ENCODE measurements at regions not wholly inside any gene's neighbourhood (a gene's known extent, or its start where the extent isn't known, plus 50 kb on each side); places are given as distances from the start of the nearest gene placed in this dataset.

DNA sequence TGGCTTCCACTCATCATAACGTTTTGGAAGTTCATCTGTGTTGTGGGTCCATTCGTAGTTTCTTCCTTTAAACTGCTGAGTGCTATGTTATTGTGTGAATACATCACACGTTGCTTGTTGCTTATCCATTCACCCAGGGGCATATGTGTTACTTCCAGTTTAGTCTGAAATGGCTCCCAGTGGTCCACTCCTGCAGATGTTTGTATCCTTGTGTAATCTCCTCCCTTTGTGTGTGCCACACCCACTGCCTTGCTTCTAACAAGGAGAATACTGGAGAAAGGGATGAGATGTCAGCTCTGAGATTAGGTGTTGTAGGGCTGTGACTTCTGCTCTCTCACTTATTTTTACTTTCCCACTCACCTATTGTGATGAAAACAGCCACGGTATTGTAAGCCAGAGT, 239.1 kb upstream of the HABP2 start:
- intact Hi-C loops (cut with DNase I; ENCODE audit: low total_unique reads): no loop called here
- H3K27ac ChIP-seq: no peak overlapping the region
- DNase-seq: no peak
- WGBS, 2 donors (ENCODE audit: low coverage in 1 of 2): 71 to 72% methylated on average over 4 of the region's 4 CpGs
- H3K36me3 ChIP-seq: no peaks in the 10 kb centered on the region
- no peaks in the 10 kb centered on the region for H3K4me1 ChIP-seq
- TF ChIP-seq, protein P1, sequence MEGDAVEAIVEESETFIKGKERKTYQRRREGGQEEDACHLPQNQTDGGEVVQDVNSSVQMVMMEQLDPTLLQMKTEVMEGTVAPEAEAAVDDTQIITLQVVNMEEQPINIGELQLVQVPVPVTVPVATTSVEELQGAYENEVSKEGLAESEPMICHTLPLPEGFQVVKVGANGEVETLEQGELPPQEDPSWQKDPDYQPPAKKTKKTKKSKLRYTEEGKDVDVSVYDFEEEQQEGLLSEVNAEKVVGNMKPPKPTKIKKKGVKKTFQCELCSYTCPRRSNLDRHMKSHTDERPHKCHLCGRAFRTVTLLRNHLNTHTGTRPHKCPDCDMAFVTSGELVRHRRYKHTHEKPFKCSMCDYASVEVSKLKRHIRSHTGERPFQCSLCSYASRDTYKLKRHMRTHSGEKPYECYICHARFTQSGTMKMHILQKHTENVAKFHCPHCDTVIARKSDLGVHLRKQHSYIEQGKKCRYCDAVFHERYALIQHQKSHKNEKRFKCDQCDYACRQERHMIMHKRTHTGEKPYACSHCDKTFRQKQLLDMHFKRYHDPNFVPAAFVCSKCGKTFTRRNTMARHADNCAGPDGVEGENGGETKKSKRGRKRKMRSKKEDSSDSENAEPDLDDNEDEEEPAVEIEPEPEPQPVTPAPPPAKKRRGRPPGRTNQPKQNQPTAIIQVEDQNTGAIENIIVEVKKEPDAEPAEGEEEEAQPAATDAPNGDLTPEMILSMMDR (IDR thresholded peaks at IDR 0.05): no peak
- TF ChIP-seq EP300 (IDR thresholded peaks at IDR 0.05; ENCODE audit: low read depth) (no peak), POLR2AphosphoS5 (IDR thresholded peaks at IDR 0.05) (no peak), POLR2A (IDR thresholded peaks at IDR 0.05) (no peak)
- no peak overlapping the region for H3K4me3 ChIP-seq
- peaks cover 8% of the 10 kb centered on the region for H3K27me3 ChIP-seq
- no peaks in the 10 kb centered on the region for H3K9me3 ChIP-seq
- in situ Hi-C loops (cut with MboI; ENCODE audit: low pct_ligation_motif_present in 1 of 4, low pct_unique_long_range_greater_than_20kb in 1 of 4, low sequenced_read_pairs in 3 of 4): no loop called here

DNA sequence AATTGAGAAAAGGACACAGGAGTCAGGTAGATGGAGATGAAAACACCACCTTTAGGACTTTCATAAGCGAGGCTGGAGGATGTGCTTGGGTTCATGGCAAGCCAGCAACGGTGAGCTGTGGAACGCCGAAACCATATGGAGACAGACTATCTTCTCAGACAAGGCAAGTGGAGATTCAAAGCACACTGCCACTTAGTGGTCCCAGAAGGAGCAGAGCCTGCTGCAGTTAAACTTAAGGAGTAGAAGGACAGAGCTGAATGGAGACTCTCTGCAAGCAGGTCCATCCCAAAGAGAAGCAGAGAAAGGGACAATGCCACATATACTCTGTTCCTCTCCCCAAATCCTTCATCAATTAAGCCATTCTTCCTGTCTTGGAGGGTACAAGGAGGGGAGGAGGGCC, 236.3 kb upstream of the HABP2 start:
- DNase-seq: no peak
- H3K27ac ChIP-seq: no peak overlapping the region
- TF ChIP-seq, protein P1 (IDR thresholded peaks at IDR 0.05): no peak
- no peak for TF ChIP-seq POLR2AphosphoS5 (IDR thresholded peaks at IDR 0.05)
- TF ChIP-seq EP300 (IDR thresholded peaks at IDR 0.05; ENCODE audit: low read depth): no peak
- no peak for TF ChIP-seq POLR2A (IDR thresholded peaks at IDR 0.05)
- in situ Hi-C loops (cut with MboI; ENCODE audit: low pct_ligation_motif_present in 1 of 4, low pct_unique_long_range_greater_than_20kb in 1 of 4, low sequenced_read_pairs in 3 of 4): no loop called here
- 92% methylated on average over 4 of the region's 4 CpGs; no CpG with 5 or more reads in 1 of the 2 donors for WGBS, 2 donors (ENCODE audit: low coverage in 1 of 2)
- no peaks in the 10 kb centered on the region for H3K4me1 ChIP-seq
- intact Hi-C loops (cut with DNase I; ENCODE audit: low total_unique reads): no loop called here
- no peaks in the 10 kb centered on the region for H3K36me3 ChIP-seq
- H3K9me3 ChIP-seq: no peaks in the 10 kb centered on the region
- H3K4me3 ChIP-seq: no peak overlapping the region
- H3K27me3 ChIP-seq: peaks cover 3% of the 10 kb centered on the region

DNA sequence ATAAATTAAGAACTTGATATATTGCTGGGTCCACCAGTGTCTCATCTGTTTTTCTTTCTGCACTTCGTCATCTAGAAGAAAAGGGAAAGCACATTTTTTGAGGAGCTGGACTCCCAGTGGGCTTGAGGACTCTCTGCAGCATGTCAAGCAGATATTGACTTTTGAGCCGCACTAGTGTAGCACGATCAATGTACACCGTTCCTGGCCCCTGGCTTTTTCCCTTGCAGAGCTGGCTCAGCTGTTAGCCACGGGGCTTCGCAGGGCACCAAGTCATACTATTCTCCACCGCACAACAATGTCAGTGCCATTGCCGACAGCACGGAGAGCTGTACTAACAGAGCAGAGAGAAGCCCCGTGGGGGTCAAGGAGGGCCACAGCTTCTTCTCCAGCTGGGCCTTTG, 235.4 kb upstream of the HABP2 start:
- no peak for TF ChIP-seq POLR2A (IDR thresholded peaks at IDR 0.05)
- Histone ChIP-seq H3K27me3 (peaks cover 3% of the 10 kb centered on the region), H3K27ac (no peak overlapping the region), H3K36me3 (no peaks in the 10 kb centered on the region), H3K4me3 (no peak overlapping the region), H3K9me3 (no peaks in the 10 kb centered on the region), H3K4me1 (no peaks in the 10 kb centered on the region)
- no peak for DNase-seq
- in situ Hi-C loops (cut with MboI; ENCODE audit: low pct_ligation_motif_present in 1 of 4, low pct_unique_long_range_greater_than_20kb in 1 of 4, low sequenced_read_pairs in 3 of 4): no loop called here
- 72 to 100% methylated on average over 1 to 10 of the region's 10 CpGs for WGBS, 2 donors (ENCODE audit: low coverage in 1 of 2)
- intact Hi-C loops (cut with DNase I; ENCODE audit: low total_unique reads): no loop called here

DNA sequence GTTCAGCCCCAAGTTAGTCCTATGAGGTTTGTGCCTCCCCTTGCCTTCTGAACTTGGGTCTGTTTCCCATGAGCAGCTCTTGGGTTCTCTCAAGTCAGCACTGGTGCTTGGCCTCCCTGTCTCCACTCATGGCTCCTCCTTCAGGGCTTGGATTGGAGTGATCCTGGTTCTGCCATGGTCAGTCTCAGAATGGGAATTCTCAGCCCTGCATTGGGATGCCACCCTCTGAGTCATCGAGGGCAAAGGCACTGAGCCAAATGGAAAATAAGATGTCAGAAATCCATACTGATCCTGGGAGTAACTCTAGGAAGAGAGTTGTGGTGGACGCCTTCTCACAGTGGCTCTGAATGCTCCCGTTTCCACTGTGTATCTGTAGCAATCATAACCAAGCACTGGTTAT, 233.4 kb upstream of the HABP2 start:
- in situ Hi-C loops (cut with MboI; ENCODE audit: low pct_ligation_motif_present in 1 of 4, low pct_unique_long_range_greater_than_20kb in 1 of 4, low sequenced_read_pairs in 3 of 4): no loop called here
- 94% methylated on average over 3 of the region's 3 CpGs; no CpG with 5 or more reads in 1 of the 2 donors for WGBS, 2 donors (ENCODE audit: low coverage in 1 of 2)
- intact Hi-C loops (cut with DNase I; ENCODE audit: low total_unique reads): no loop called here

DNA sequence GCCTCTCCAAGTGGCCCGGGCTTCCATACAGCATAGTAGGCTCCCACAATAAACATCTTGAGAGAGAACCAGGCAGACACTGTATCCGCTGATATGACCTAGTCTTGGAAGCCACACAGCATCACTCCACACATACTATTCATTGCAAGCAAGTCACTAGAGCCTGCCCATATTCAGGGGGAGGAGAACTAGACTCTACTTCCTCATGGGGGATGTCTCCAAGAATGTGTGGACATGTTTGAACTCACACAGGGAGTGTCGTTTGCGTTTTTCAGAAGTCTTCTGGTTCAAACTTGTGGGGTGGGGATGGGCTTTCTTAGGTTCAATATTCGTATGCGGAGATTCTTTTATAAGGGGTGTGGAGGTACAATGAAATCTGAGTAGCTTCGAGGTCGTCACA, 232.6 kb upstream of the HABP2 start:
- H3K9me3 ChIP-seq: no peaks in the 10 kb centered on the region
- 82 to 85% methylated on average over 6 to 8 of the region's 8 CpGs for WGBS, 2 donors (ENCODE audit: low coverage in 1 of 2)
- no peak for DNase-seq
- H3K4me1 ChIP-seq: no peaks in the 10 kb centered on the region
- H3K4me3 ChIP-seq: no peak overlapping the region
- intact Hi-C loops (cut with DNase I; ENCODE audit: low total_unique reads) (no loop called here), in situ Hi-C loops (cut with MboI; ENCODE audit: low pct_ligation_motif_present in 1 of 4, low pct_unique_long_range_greater_than_20kb in 1 of 4, low sequenced_read_pairs in 3 of 4) (no loop called here)
- H3K36me3 ChIP-seq: no peaks in the 10 kb centered on the region
- no peak for TF ChIP-seq POLR2AphosphoS5 (IDR thresholded peaks at IDR 0.05)
- no peak for TF ChIP-seq POLR2A (IDR thresholded peaks at IDR 0.05)
- TF ChIP-seq, protein P1 (IDR thresholded peaks at IDR 0.05): no peak
- no peak for TF ChIP-seq EP300 (IDR thresholded peaks at IDR 0.05; ENCODE audit: low read depth)
- H3K27ac ChIP-seq: no peak overlapping the region
- H3K27me3 ChIP-seq: no peaks in the 10 kb centered on the region

More for the DNA sequence above, 233.4 kb upstream of the HABP2 start:
- no peak for DNase-seq
- Histone ChIP-seq H3K9me3 (no peaks in the 10 kb centered on the region), H3K27ac (no peak overlapping the region), H3K4me1 (no peaks in the 10 kb centered on the region), H3K36me3 (no peaks in the 10 kb centered on the region), H3K4me3 (no peak overlapping the region), H3K27me3 (no peaks in the 10 kb centered on the region)
- TF ChIP-seq POLR2AphosphoS5 (IDR thresholded peaks at IDR 0.05): no peak
- TF ChIP-seq POLR2A (IDR thresholded peaks at IDR 0.05): no peak
- no peak for TF ChIP-seq EP300 (IDR thresholded peaks at IDR 0.05; ENCODE audit: low read depth)
- TF ChIP-seq, protein P1 (IDR thresholded peaks at IDR 0.05): no peak
